ENCODE measurements at regions not wholly inside any gene's neighbourhood (a gene's known extent, or its start where the extent isn't known, plus 50 kb on each side); places are given as distances from the start of the nearest gene placed in this dataset.

GRCh38 chr12:4025181-4026019 lies 152.2 kb upstream of the PARP11 start:
- DNase-seq (ENCODE audit: low read depth in 2 of 2), result no peak

GRCh38 chr12:4024701-4025100 lies 151.5 kb upstream of the PARP11 start:
- no peak for DNase-seq (ENCODE audit: low read depth in 2 of 2)

GRCh38 chr12:4015225-4016091 lies 142.3 kb upstream of the PARP11 start:
- DNase-seq (ENCODE audit: low read depth in 2 of 2), result no peak

- no peak for DNase-seq (ENCODE audit: low read depth in 2 of 2)
Measured at GRCh38 chr12:4014858-4015224, 141.6 kb upstream of the PARP11 start.

- DNase-seq (ENCODE audit: low read depth in 2 of 2), result no peak
Measured at GRCh38 chr12:4014444-4014843, 141.2 kb upstream of the PARP11 start.

- no peak for DNase-seq (ENCODE audit: low read depth in 2 of 2)
Measured at GRCh38 chr12:4012977-4013968, 140.1 kb upstream of the PARP11 start.

GRCh38 chr12:4012073-4012472 lies 138.9 kb upstream of the PARP11 start:
- DNase-seq (ENCODE audit: low read depth in 2 of 2), result no peak

GRCh38 chr12:4011597-4011996 lies 138.4 kb upstream of the PARP11 start:
- DNase-seq (ENCODE audit: low read depth in 2 of 2), result no peak

- no peak for DNase-seq (ENCODE audit: low read depth in 2 of 2)
Measured at GRCh38 chr12:4009979-4010704, 136.9 kb upstream of the PARP11 start.

- no peak for DNase-seq (ENCODE audit: low read depth in 2 of 2)
Measured at GRCh38 chr12:4006743-4007142, 133.5 kb upstream of the PARP11 start.

- DNase-seq (ENCODE audit: low read depth in 2 of 2), result no peak
Measured at GRCh38 chr12:4005851-4006430, 132.7 kb upstream of the PARP11 start.

GRCh38 chr12:4003576-4003975 lies 130.4 kb upstream of the PARP11 start:
- no peak for DNase-seq (ENCODE audit: low read depth in 2 of 2)

- no peak for DNase-seq (ENCODE audit: low read depth in 2 of 2)
Measured at GRCh38 chr12:4002601-4003000, 129.4 kb upstream of the PARP11 start.

- DNase-seq (ENCODE audit: low read depth in 2 of 2), result no peak
Measured at GRCh38 chr12:4001841-4002240, 128.6 kb upstream of the PARP11 start.

- DNase-seq (ENCODE audit: low read depth in 2 of 2), result no peak
Measured at GRCh38 chr12:4001031-4001430, 127.8 kb upstream of the PARP11 start.

GRCh38 chr12:3999904-4000303 lies 126.7 kb upstream of the PARP11 start:
- no peak for DNase-seq (ENCODE audit: low read depth in 2 of 2)

- no peak for DNase-seq (ENCODE audit: low read depth in 2 of 2)
Measured at GRCh38 chr12:3998968-3999792, 126.0 kb upstream of the PARP11 start.

GRCh38 chr12:3998397-3998796 lies 125.2 kb upstream of the PARP11 start:
- DNase-seq (ENCODE audit: low read depth in 2 of 2), result no peak

GRCh38 chr12:3996322-3996721 lies 123.1 kb upstream of the PARP11 start:
- DNase-seq (ENCODE audit: low read depth in 2 of 2), result no peak

GRCh38 chr12:3995306-3995705 lies 122.1 kb upstream of the PARP11 start:
- DNase-seq (ENCODE audit: low read depth in 2 of 2), result no peak

Data from stimulated activated CD4-positive, alpha-beta T cell treated with anti-CD3 and anti-CD28 coated beads, Interleukin-1b, Interleukin-23, amount 100 ng/mL, for 4 hours (primary cell).